Transverse colon (tissue), 4 donors: ENCODE measurements at regions not wholly inside any gene's neighbourhood (a gene's known extent, or its start where the extent isn't known, plus 50 kb on each side); places are given as distances from the start of the nearest gene placed in this dataset.
A peak's percentile ranks its signal among the peaks of the same experiment; 100 is the strongest.
"Not testable (repeated sequence)": the region's sequence is repeated elsewhere in the genome, so short reads cannot be mapped to it uniquely, and the experiment has no call there.

Source experiments
- DNase-seq: peaks from one replicate; pipeline ENCODE4 v3.0.0-alpha.2; 2019
- H3K27ac ChIP-seq, 4 donors: fragments of 200-600 bp; sonication (generic); 2 replicates each; pipeline ENCODE4 v1.5.1; 2016 to 2018; ENCODE audit warnings: inconsistent platforms in 4 of 4
- H3K27me3 ChIP-seq: fragments of 200-600 bp; sonication (generic); 2 replicates; pipeline ENCODE4 v1.5.1; 2017; ENCODE audit warnings: inconsistent platforms
- H3K36me3 ChIP-seq, 4 donors: fragments of 200-600 bp; sonication (generic); 2 replicates each; pipeline ENCODE4 v1.5.1; 2017 to 2019; ENCODE audit warnings: inconsistent platforms in 4 of 4
- H3K4me1 ChIP-seq, 4 donors: fragments of 200-600 bp; sonication (generic); 2 replicates each; pipeline ENCODE4 v1.5.1; 2017 to 2020; ENCODE audit warnings: inconsistent platforms in 4 of 4
- H3K4me3 ChIP-seq, 4 donors: fragments of 200-600 bp; sonication (generic); 1 replicate in 1 of 4; 2 replicates in 3 of 4; pipeline versions ENCODE4 v1.5.1 to v1.6.1; 2017 to 2019; ENCODE audit warnings: inconsistent platforms in 4 of 4
- H3K9me3 ChIP-seq, 2 donors: fragments of 200-600 bp; sonication (generic); 2 replicates each; pipeline ENCODE4 v1.5.1; 2017 to 2019; ENCODE audit warnings: inconsistent platforms in 2 of 2
- CTCF ChIP-seq, 5 experiments: fragments of 200-600 bp in 3 of 5; fragments of 450-650 bp in 2 of 5; sonication (generic) in 3 of 5; IDR thresholded peaks; 1 replicate in 2 of 5; 2 replicates in 3 of 5; pipeline ENCODE4 v1.5.1; 2016 to 2017; ENCODE audit warnings: antibody characterized with exemption in 5 of 5, inconsistent platforms in 3 of 5, mild to moderate bottlenecking in 2 of 5, moderate library complexity in 1 of 5
- EP300 ChIP-seq: sonication (generic); formaldehyde crosslinking; IDR thresholded peaks from one replicate; pipeline ENCODE4 v1.6.1; 2017; ENCODE audit warnings: antibody characterized with exemption, low read depth
- POLR2A ChIP-seq: fragments of 450-650 bp; IDR thresholded peaks from one replicate; pipeline ENCODE4 v1.6.1; 2016; ENCODE audit warnings: antibody characterized with exemption, mild to moderate bottlenecking, moderate library complexity
- POLR2AphosphoS5 ChIP-seq, 3 donors: sonication (generic); formaldehyde crosslinking; IDR thresholded peaks; one replicate each; pipeline ENCODE4 v1.6.1; 2016; ENCODE audit warnings: antibody characterized with exemption in 3 of 3
- WGBS, 2 donors: methylation state at CpG; one replicate each; pipeline ENCODE4 v1.1.5; 2018; ENCODE audit warnings: low coverage in 1 of 2; 5-methylcytosine and 5-hydroxymethylcytosine counted together
- in situ Hi-C, 4 donors: fragments of 200-750 bp; cut with MboI; loops; one replicate each; pipeline versions ENCODE4 v1.15.0 to v1.15.1; 2017; ENCODE audit warnings: low sequenced_read_pairs in 3 of 4, low pct_ligation_motif_present in 1 of 4, low pct_unique_long_range_greater_than_20kb in 1 of 4
- intact Hi-C: fragments of 100-400 bp; cut with DNase I; formaldehyde crosslinking; loops from one replicate; pipeline ENCODE4 v1.15.1; 2023; ENCODE audit warnings: low total_unique reads

GRCh38 chr14:50028458-50028857 lies 87.9 kb downstream of the VCPKMT start:
- intact Hi-C loops = no loop called here
- H3K27me3 ChIP-seq = no peaks in the 10 kb centered on the region
- whole genome bisulfite sequencing, 2 donors = 76% methylated on average over 6 of the region's 6 CpGs; no CpG with 5 or more reads in 1 of the 2 donors

DNA sequence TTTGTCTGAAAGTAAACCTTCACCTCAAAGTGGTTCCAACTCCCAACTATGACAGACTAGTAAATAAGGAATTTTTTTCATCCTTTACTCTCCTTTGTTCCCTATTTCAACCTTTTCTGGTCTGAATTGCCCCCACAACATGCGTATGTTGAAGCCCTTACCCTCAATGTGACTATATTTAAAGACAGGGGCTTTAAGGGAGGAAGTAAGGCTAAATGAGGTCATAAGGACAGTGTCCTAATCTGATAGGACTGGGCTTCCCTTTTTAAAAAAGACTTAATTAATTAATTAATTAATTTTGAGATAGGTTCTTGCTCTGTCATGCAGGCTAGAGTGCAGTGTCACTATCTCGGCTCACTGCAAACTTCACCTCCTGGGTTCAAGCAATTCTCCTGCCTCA lies 86.3 kb downstream of the VCPKMT start:
- 97 to 100% methylated on average over 1 to 2 of the region's 2 CpGs for WGBS, 2 donors
- intact Hi-C loops (no loop called here), in situ Hi-C loops (no loop called here)
- no peak for TF ChIP-seq CTCF (IDR thresholded peaks at IDR 0.05)
- TF ChIP-seq POLR2AphosphoS5 (IDR thresholded peaks at IDR 0.05) = no peak
- no peak for TF ChIP-seq POLR2A
- no peak for TF ChIP-seq EP300
- H3K27ac ChIP-seq = no peak overlapping the region
- H3K27me3 ChIP-seq = no peaks in the 10 kb centered on the region
- no peaks in the 10 kb centered on the region for H3K9me3 ChIP-seq
- no peak overlapping the region for H3K4me3 ChIP-seq
- no peak for DNase-seq
- H3K4me1 ChIP-seq = peaks cover 0 to 11% (median 3%) of the 10 kb centered on the region in 4 donors
- no peaks in the 10 kb centered on the region for H3K36me3 ChIP-seq

More at GRCh38 chr14:50028458-50028857, 87.9 kb downstream of the VCPKMT start:
- Histone ChIP-seq H3K27ac (no peak overlapping the region), H3K9me3 (no peaks in the 10 kb centered on the region), H3K4me3 (no peak overlapping the region), H3K36me3 (no peaks in the 10 kb centered on the region), H3K4me1 (peaks cover 0 to 12% (median 5%) of the 10 kb centered on the region in 4 donors)
- TF ChIP-seq EP300 (no peak), POLR2A (no peak), CTCF (IDR thresholded peaks at IDR 0.05) (no peak), POLR2AphosphoS5 (IDR thresholded peaks at IDR 0.05) (no peak)
- in situ Hi-C loops = no loop called here
- DNase-seq = no peak

DNA sequence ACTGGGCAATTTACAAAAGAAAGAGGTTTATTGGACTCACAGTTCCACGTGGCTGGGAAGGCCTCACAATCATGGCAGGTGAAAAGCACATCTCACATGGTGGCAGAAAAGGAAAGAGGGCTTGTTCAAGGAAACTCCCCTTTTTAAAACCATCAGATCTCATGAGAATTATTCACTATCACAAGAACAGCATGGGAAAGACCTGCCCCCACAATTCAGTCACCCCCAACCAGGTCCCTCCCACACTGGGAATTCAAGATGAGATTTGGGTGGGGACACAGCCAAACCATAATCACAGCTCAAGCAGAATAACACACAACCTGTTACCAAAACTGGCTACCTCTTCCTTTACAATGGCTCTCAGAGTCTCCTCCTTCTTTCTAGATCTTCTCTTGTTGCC lies 85.5 kb downstream of the VCPKMT start:
- H3K9me3 ChIP-seq, H3K27ac ChIP-seq, H3K36me3 ChIP-seq, intact Hi-C loops, DNase-seq, in situ Hi-C loops, H3K27me3 ChIP-seq, H3K4me3 ChIP-seq: not testable (repeated sequence)
- H3K4me1 ChIP-seq = peaks cover 0 to 12% (median 3%) of the 10 kb centered on the region in 4 donors
- WGBS, 2 donors = 67% methylated on average over 1 of the region's 1 CpG; no CpG with 5 or more reads in 1 of the 2 donors

DNA sequence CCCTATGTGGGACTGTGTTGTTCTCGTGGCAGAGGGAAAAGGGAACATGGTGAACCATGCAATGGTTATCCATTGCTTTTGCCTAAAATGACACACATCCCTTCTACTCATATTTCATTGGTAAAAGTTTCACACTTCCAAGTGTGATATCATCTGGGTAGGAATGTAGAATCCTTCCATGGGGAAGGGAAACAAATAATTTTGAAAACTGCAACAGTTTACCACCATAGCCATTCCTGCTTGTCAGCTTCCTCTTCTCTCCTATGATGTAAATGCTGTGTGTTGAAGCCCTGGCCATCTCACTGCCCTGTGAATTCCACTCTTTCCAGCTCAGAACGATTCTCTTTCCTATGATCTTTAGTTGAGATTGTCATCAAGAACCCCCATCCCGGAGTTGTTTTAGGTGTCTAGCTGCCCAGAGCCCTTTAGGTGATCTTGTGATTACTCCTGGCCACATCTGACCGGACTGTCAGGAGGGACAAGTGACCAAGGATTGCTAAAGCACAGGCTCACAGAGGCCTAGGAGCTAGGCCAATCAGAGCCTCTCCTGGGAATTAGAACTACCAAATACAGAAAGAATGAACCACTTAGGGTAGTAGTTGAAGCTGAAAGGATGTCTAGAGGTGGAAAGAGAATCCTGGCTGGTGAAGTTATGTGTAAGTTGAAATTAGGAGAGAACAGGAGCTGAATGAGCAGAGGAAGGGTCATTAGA lies 84.6 kb downstream of the VCPKMT start:
- TF ChIP-seq POLR2AphosphoS5 (IDR thresholded peaks at IDR 0.05) = no peak
- no peak for TF ChIP-seq EP300
- TF ChIP-seq CTCF (IDR thresholded peaks at IDR 0.05) = no peak
- TF ChIP-seq POLR2A = no peak
- H3K27ac ChIP-seq = peak overlapping the region in 2 of 4 donors; percentile 2 to 10
- H3K9me3 ChIP-seq = no peaks in the 10 kb centered on the region
- H3K36me3 ChIP-seq = no peaks in the 10 kb centered on the region
- peaks cover 0 to 12% (median 3%) of the 10 kb centered on the region in 4 donors for H3K4me1 ChIP-seq
- H3K27me3 ChIP-seq = no peaks in the 10 kb centered on the region
- 80 to 81% methylated on average over 1 to 4 of the region's 4 CpGs for WGBS, 2 donors
- no peak overlapping the region for H3K4me3 ChIP-seq
- in situ Hi-C loops (no loop called here), intact Hi-C loops (no loop called here)
- DNase-seq = no peak

- DNase-seq, H3K36me3 ChIP-seq, intact Hi-C loops, in situ Hi-C loops, H3K9me3 ChIP-seq, H3K27me3 ChIP-seq, H3K4me3 ChIP-seq: not testable (repeated sequence)
- WGBS, 2 donors = 64 to 88% methylated on average over 2 to 8 of the region's 8 CpGs
- H3K27ac ChIP-seq = peak overlapping the region in 3 of 4 donors; percentile 4 to 20 (median 10)
- H3K4me1 ChIP-seq = peaks cover 0 to 12% (median 3%) of the 10 kb centered on the region in 4 donors
Measured at GRCh38 chr14:50032462-50033167, 83.8 kb downstream of the VCPKMT start.
